ENCODE measurements at regions not wholly inside any gene's neighbourhood (a gene's known extent, or its start where the extent isn't known, plus 50 kb on each side); places are given as distances from the start of the nearest gene placed in this dataset.

- TF ChIP-seq EZH2 (IDR thresholded peaks at IDR 0.05; ENCODE audit: low read depth, unreplicated experiment) = no peak
- TF ChIP-seq CTCF (conservative IDR thresholded peaks at IDR 0.05; ENCODE audit: low read depth in 2 of 2) = no peak
- TF ChIP-seq POLR2AphosphoS5 (IDR thresholded peaks at IDR 0.05; ENCODE audit: low read depth) = no peak
- no peak for TF ChIP-seq ZNF114 (CRISPR knock-in tag; IDR thresholded peaks at IDR 0.05)
- TF ChIP-seq JUNB (IDR thresholded peaks at IDR 0.05; ENCODE audit: unreplicated experiment) = no peak
- TF ChIP-seq ZNF331 (CRISPR knock-in tag; IDR thresholded peaks at IDR 0.05; ENCODE audit: low read depth) = no peak
- TF ChIP-seq REST (IDR thresholded peaks at IDR 0.05; ENCODE audit: unreplicated experiment) = no peak
- no peak for TF ChIP-seq NANOG (IDR thresholded peaks at IDR 0.05; ENCODE audit: borderline replicate concordance)
- TF ChIP-seq STAT1 (IDR thresholded peaks at IDR 0.05; ENCODE audit: unreplicated experiment) = no peak
- TF ChIP-seq ZNF462 (CRISPR knock-in tag; IDR thresholded peaks at IDR 0.05) = no peak
- TF ChIP-seq EZH2phosphoT487 (IDR thresholded peaks at IDR 0.05; ENCODE audit: unreplicated experiment) = no peak
- no peak for TF ChIP-seq CREB1 (CRISPR knock-in tag; IDR thresholded peaks at IDR 0.05; ENCODE audit: low read depth)
Measured at GRCh38 chr10:107831772-107832171, 667.3 kb upstream of the SORCS1 start.

All from GM23338 (cell line).